ENCODE measurements at regions not wholly inside any gene's neighbourhood (a gene's known extent, or its start where the extent isn't known, plus 50 kb on each side); places are given as distances from the start of the nearest gene placed in this dataset.

- TF ChIP-seq CTCF (IDR thresholded peaks at IDR 0.05) (no peak), ZFX (IDR thresholded peaks at IDR 0.05; ENCODE audit: borderline replicate concordance) (no peak)
These were observed 646.8 kb upstream of the NRP1 start for GRCh38 chr10:33981301-33981700.
